ENCODE measurements at regions not wholly inside any gene's neighbourhood (a gene's known extent, or its start where the extent isn't known, plus 50 kb on each side); places are given as distances from the start of the nearest gene placed in this dataset.

DNA sequence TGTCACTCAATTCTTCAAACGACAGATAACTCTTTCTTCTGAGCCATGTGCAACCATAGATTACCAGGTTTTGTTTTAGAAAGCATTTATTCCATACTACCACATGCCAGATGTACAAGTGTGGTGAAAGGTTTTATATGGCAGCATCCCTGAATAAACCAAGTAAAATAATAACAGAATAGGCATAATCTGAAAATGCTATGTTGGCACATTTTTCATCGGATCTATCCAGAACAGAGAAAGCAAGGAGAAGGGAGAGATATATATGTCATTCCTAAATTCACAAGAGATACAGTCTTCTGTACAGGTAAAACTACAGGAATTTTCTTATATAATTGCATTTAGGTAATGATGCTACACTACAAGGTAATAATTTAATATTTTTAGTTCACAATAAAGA, 547.8 kb downstream of the NLGN4Y start:
- H3K4me1 ChIP-seq (replicated peaks in 1 of 4; ENCODE audit: control insufficient read depth in 3 of 4, insufficient read depth in 4 of 4, low read length in 3 of 4) = no peaks in the 10 kb centered on the region
- ChIA-PET CTCF (ENCODE audit: partially characterized antibody) (no interaction called here), POLR2A (ENCODE audit: partially characterized antibody) (no interaction called here)
- WGBS, 2 experiments (ENCODE audit: extremely low coverage in 1 of 2, insufficient coverage in 1 of 2, insufficient read length in 1 of 2, insufficient replicate concordance in 2 of 2, low coverage in 1 of 2, low lambda C conversion rate in 2 of 2, missing lambda C conversion rate in 1 of 2) = 90% methylated on average over 2 of the region's 2 CpGs; no CpG with 5 or more reads in 1 of the 2 experiments
- no peaks in the 10 kb centered on the region for H3K79me2 ChIP-seq (ENCODE audit: control insufficient read depth in 1 of 2, insufficient read depth in 2 of 2, low read length in 2 of 2)
- no peak overlapping the region for H2BK15ac ChIP-seq (ENCODE audit: low read length)
- no peak overlapping the region for H2BK5ac ChIP-seq (ENCODE audit: low read depth, low read length)
- no peak overlapping the region for H3K27ac ChIP-seq (ENCODE audit: low read depth, low read length)
- H3K23me2 ChIP-seq (ENCODE audit: low read depth, low read length) = no peaks in the 10 kb centered on the region
- DNase-seq (ENCODE audit: low read depth in 1 of 2, low spot score in 2 of 2) = no peak
- no peak overlapping the region for H2AFZ ChIP-seq (ENCODE audit: low read length)
- H3K27me3 ChIP-seq (replicated peaks in 1 of 4; ENCODE audit: control insufficient read depth in 3 of 4, extremely low read depth in 1 of 4, insufficient read depth in 3 of 4, low read length in 3 of 4) = no peaks in the 10 kb centered on the region
- H4K20me1 ChIP-seq (replicated peaks in 1 of 2; ENCODE audit: control insufficient read depth in 1 of 2, insufficient read depth in 2 of 2, low read length in 2 of 2) = no peaks in the 10 kb centered on the region
- no peak overlapping the region for H3K14ac ChIP-seq (ENCODE audit: insufficient read length)
- no peak overlapping the region for H3K56ac ChIP-seq (replicated peaks; ENCODE audit: insufficient read length, low read depth, low read length)
- no peak overlapping the region for H4K5ac ChIP-seq (ENCODE audit: insufficient read length, low read depth, low read length)
- H3K79me1 ChIP-seq (ENCODE audit: low read depth, low read length) = no peaks in the 10 kb centered on the region
- no peak overlapping the region for H2BK120ac ChIP-seq (replicated peaks; ENCODE audit: low read depth, low read length)
- H2BK20ac ChIP-seq (ENCODE audit: low read length) = no peak overlapping the region
- no peak overlapping the region for H4K8ac ChIP-seq (ENCODE audit: extremely low read depth, insufficient read depth, low read length)
- H4K91ac ChIP-seq (replicated peaks; ENCODE audit: insufficient read length, low read length) = no peak overlapping the region
- no peak overlapping the region for H3K23ac ChIP-seq (ENCODE audit: insufficient read length)
- H3K18ac ChIP-seq (ENCODE audit: extremely low read depth, low read length) = no peak overlapping the region
- H3K9me3 ChIP-seq (ENCODE audit: insufficient read depth in 2 of 2, low read depth in 1 of 2, low read length in 1 of 2) = no peaks in the 10 kb centered on the region
- FAIRE-seq = no peak
- H3K9ac ChIP-seq (replicated peaks in 1 of 4; ENCODE audit: extremely low read depth in 1 of 4, low read depth in 3 of 4, low read length in 3 of 4) = no peak overlapping the region
- H2BK12ac ChIP-seq (ENCODE audit: low read depth, low read length) = no peak overlapping the region
- H2AK5ac ChIP-seq (ENCODE audit: low read depth, low read length) = no peak overlapping the region
- H3K4me3 ChIP-seq (ENCODE audit: extremely low read depth in 1 of 4, insufficient read depth in 2 of 4, low read depth in 3 of 4, low read length in 4 of 4) = no peak overlapping the region
- H3K36me3 ChIP-seq (ENCODE audit: control insufficient read depth in 2 of 4, insufficient read depth in 4 of 4, low read length in 3 of 4) = no peaks in the 10 kb centered on the region
- no peak overlapping the region for H3K4ac ChIP-seq (replicated peaks; ENCODE audit: insufficient read length, low read depth, low read length)
- H3K4me2 ChIP-seq (ENCODE audit: insufficient read depth in 1 of 2, low read depth in 2 of 2, low read length in 2 of 2) = no peak overlapping the region
- TF ChIP-seq, protein P1, sequence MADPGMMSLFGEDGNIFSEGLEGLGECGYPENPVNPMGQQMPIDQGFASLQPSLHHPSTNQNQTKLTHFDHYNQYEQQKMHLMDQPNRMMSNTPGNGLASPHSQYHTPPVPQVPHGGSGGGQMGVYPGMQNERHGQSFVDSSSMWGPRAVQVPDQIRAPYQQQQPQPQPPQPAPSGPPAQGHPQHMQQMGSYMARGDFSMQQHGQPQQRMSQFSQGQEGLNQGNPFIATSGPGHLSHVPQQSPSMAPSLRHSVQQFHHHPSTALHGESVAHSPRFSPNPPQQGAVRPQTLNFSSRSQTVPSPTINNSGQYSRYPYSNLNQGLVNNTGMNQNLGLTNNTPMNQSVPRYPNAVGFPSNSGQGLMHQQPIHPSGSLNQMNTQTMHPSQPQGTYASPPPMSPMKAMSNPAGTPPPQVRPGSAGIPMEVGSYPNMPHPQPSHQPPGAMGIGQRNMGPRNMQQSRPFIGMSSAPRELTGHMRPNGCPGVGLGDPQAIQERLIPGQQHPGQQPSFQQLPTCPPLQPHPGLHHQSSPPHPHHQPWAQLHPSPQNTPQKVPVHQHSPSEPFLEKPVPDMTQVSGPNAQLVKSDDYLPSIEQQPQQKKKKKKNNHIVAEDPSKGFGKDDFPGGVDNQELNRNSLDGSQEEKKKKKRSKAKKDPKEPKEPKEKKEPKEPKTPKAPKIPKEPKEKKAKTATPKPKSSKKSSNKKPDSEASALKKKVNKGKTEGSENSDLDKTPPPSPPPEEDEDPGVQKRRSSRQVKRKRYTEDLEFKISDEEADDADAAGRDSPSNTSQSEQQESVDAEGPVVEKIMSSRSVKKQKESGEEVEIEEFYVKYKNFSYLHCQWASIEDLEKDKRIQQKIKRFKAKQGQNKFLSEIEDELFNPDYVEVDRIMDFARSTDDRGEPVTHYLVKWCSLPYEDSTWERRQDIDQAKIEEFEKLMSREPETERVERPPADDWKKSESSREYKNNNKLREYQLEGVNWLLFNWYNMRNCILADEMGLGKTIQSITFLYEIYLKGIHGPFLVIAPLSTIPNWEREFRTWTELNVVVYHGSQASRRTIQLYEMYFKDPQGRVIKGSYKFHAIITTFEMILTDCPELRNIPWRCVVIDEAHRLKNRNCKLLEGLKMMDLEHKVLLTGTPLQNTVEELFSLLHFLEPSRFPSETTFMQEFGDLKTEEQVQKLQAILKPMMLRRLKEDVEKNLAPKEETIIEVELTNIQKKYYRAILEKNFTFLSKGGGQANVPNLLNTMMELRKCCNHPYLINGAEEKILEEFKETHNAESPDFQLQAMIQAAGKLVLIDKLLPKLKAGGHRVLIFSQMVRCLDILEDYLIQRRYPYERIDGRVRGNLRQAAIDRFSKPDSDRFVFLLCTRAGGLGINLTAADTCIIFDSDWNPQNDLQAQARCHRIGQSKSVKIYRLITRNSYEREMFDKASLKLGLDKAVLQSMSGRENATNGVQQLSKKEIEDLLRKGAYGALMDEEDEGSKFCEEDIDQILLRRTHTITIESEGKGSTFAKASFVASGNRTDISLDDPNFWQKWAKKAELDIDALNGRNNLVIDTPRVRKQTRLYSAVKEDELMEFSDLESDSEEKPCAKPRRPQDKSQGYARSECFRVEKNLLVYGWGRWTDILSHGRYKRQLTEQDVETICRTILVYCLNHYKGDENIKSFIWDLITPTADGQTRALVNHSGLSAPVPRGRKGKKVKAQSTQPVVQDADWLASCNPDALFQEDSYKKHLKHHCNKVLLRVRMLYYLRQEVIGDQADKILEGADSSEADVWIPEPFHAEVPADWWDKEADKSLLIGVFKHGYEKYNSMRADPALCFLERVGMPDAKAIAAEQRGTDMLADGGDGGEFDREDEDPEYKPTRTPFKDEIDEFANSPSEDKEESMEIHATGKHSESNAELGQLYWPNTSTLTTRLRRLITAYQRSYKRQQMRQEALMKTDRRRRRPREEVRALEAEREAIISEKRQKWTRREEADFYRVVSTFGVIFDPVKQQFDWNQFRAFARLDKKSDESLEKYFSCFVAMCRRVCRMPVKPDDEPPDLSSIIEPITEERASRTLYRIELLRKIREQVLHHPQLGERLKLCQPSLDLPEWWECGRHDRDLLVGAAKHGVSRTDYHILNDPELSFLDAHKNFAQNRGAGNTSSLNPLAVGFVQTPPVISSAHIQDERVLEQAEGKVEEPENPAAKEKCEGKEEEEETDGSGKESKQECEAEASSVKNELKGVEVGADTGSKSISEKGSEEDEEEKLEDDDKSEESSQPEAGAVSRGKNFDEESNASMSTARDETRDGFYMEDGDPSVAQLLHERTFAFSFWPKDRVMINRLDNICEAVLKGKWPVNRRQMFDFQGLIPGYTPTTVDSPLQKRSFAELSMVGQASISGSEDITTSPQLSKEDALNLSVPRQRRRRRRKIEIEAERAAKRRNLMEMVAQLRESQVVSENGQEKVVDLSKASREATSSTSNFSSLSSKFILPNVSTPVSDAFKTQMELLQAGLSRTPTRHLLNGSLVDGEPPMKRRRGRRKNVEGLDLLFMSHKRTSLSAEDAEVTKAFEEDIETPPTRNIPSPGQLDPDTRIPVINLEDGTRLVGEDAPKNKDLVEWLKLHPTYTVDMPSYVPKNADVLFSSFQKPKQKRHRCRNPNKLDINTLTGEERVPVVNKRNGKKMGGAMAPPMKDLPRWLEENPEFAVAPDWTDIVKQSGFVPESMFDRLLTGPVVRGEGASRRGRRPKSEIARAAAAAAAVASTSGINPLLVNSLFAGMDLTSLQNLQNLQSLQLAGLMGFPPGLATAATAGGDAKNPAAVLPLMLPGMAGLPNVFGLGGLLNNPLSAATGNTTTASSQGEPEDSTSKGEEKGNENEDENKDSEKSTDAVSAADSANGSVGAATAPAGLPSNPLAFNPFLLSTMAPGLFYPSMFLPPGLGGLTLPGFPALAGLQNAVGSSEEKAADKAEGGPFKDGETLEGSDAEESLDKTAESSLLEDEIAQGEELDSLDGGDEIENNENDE (IDR thresholded peaks at IDR 0.05; ENCODE audit: insufficient replicate concordance, low read length) = no peak

Measured in H1 (cell line).